ENCODE measurements at regions not wholly inside any gene's neighbourhood (a gene's known extent, or its start where the extent isn't known, plus 50 kb on each side); places are given as distances from the start of the nearest gene placed in this dataset.

DNA sequence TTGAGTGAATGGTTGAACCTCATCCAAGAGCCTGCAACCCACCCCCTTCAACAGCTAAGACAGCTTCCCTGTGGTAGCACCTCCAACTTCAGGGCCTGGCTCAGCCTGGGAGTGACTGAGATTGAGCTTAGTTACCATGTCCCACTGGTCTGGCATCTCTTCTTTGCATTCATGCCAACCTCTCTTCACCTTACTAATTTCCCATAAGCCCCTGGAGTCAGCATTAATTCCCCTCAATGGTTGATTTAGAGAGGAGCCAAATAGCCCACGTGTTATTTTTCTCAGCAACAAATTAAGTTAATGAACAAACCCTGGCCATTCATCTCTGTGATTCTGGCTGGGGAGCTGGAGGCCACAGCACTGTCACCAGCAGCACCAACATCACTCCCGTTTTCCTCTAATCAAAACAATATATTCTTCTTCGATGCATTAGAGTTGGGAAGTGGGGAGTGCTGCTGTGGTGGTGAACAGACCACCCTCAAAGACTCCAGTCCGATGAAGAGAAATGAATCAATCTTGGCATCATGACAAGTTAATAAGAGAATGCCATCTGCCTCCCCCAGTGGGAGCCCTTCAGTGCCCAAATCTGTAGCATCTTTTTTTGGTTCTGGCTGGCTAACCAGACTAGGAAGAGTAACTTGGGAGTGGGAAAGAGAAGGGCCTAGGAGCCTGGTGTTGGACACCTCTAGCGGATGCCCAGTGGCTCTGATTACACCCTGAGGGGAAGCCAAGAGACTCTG is 83.2 kb upstream of the ADRA1D start:
- H3K4ac ChIP-seq (replicated peaks; ENCODE audit: insufficient read length, low read depth, low read length): no peak overlapping the region
- POLR2A ChIA-PET (ENCODE audit: partially characterized antibody): no interaction called here
- no peak overlapping the region for H4K91ac ChIP-seq (replicated peaks; ENCODE audit: insufficient read length, low read length)
- no peaks in the 10 kb centered on the region for H3K4me1 ChIP-seq (replicated peaks in 1 of 4; ENCODE audit: control insufficient read depth in 3 of 4, insufficient read depth in 4 of 4, low read length in 3 of 4)
- H2AFZ ChIP-seq (ENCODE audit: low read length): no peak overlapping the region
- no peak overlapping the region for H3K23ac ChIP-seq (ENCODE audit: insufficient read length)
- WGBS, 2 experiments (ENCODE audit: extremely low coverage in 1 of 2, insufficient coverage in 1 of 2, insufficient read length in 1 of 2, insufficient replicate concordance in 2 of 2, low coverage in 1 of 2, low lambda C conversion rate in 2 of 2, missing lambda C conversion rate in 1 of 2): 78% methylated on average over 5 of the region's 5 CpGs; no CpG with 5 or more reads in 1 of the 2 experiments
- H2BK12ac ChIP-seq (ENCODE audit: low read depth, low read length): no peak overlapping the region
- DNase-seq (ENCODE audit: low read depth in 1 of 2, low spot score in 2 of 2) (no peak), FAIRE-seq (no peak)
- H3K27me3 ChIP-seq (replicated peaks in 1 of 4; ENCODE audit: control insufficient read depth in 3 of 4, extremely low read depth in 1 of 4, insufficient read depth in 3 of 4, low read length in 3 of 4): no peaks in the 10 kb centered on the region; a peak in 1 of 7 replicates
- no peaks in the 10 kb centered on the region for H4K20me1 ChIP-seq (replicated peaks in 1 of 2; ENCODE audit: control insufficient read depth in 1 of 2, insufficient read depth in 2 of 2, low read length in 2 of 2)
- no peaks in the 10 kb centered on the region for H3K79me2 ChIP-seq (ENCODE audit: control insufficient read depth in 1 of 2, insufficient read depth in 2 of 2, low read length in 2 of 2)
- no peak overlapping the region for H3K14ac ChIP-seq (ENCODE audit: insufficient read length)
- H3K36me3 ChIP-seq (ENCODE audit: control insufficient read depth in 2 of 4, insufficient read depth in 4 of 4, low read length in 3 of 4): no peaks in the 10 kb centered on the region
- H3K56ac ChIP-seq (replicated peaks; ENCODE audit: insufficient read length, low read depth, low read length): no peak overlapping the region
- CTCF ChIA-PET (ENCODE audit: partially characterized antibody): interaction anchor here (1.7 to 1.9 kb wide), 2 partner anchors 187 to 249 kb away, joined by 4 to 5 read pairs; no protein-coding TSS in a partner anchor
- H3K27ac ChIP-seq (ENCODE audit: low read depth, low read length): no peak overlapping the region
- H4K8ac ChIP-seq (ENCODE audit: extremely low read depth, insufficient read depth, low read length): no peak overlapping the region
- H2BK120ac ChIP-seq (replicated peaks; ENCODE audit: low read depth, low read length): no peak overlapping the region
- H3K4me3 ChIP-seq (ENCODE audit: extremely low read depth in 1 of 4, insufficient read depth in 2 of 4, low read depth in 3 of 4, low read length in 4 of 4): no peak overlapping the region
- H4K5ac ChIP-seq (ENCODE audit: insufficient read length, low read depth, low read length): no peak overlapping the region
- H2BK5ac ChIP-seq (ENCODE audit: low read depth, low read length): no peak overlapping the region
- 0 out of 2 replicates have a peak overlapping the region, but pooled peaks have one; percentile 65 for H2AK5ac ChIP-seq (ENCODE audit: low read depth, low read length)
- no peaks in the 10 kb centered on the region for H3K79me1 ChIP-seq (ENCODE audit: low read depth, low read length)
- H3K18ac ChIP-seq (ENCODE audit: extremely low read depth, low read length): no peak overlapping the region
- no peaks in the 10 kb centered on the region for H3K23me2 ChIP-seq (ENCODE audit: low read depth, low read length)
- H3K9me3 ChIP-seq (ENCODE audit: insufficient read depth in 2 of 2, low read depth in 1 of 2, low read length in 1 of 2): no peaks in the 10 kb centered on the region; a peak in 1 of 4 replicates
- H2BK15ac ChIP-seq (ENCODE audit: low read length): no peak overlapping the region
- no peak overlapping the region for H2BK20ac ChIP-seq (ENCODE audit: low read length)
- no peak overlapping the region for H3K4me2 ChIP-seq (ENCODE audit: insufficient read depth in 1 of 2, low read depth in 2 of 2, low read length in 2 of 2)
- no peak overlapping the region for H3K9ac ChIP-seq (replicated peaks in 1 of 4; ENCODE audit: extremely low read depth in 1 of 4, low read depth in 3 of 4, low read length in 3 of 4)
- TF ChIP-seq BRCA1 (IDR thresholded peaks at IDR 0.05; ENCODE audit: low read depth, low read length) (no peak), TEAD4 (IDR thresholded peaks at IDR 0.05; ENCODE audit: low read depth, low read length) (no peak), POLR2A (IDR thresholded peaks at IDR 0.05; ENCODE audit: control extremely low read depth in 1 of 2, low read depth in 2 of 2, low read length in 2 of 2) (no peak), SRF (IDR thresholded peaks at IDR 0.05; ENCODE audit: low read depth, low read length) (no peak), NRF1 (IDR thresholded peaks at IDR 0.05; ENCODE audit: low read depth, low read length) (no peak), CREB1 (IDR thresholded peaks at IDR 0.05) (no peak), CEBPB (IDR thresholded peaks at IDR 0.05; ENCODE audit: low read depth, low read length) (no peak), CHD2 (IDR thresholded peaks at IDR 0.05; ENCODE audit: low read length) (no peak), TAF1 (IDR thresholded peaks at IDR 0.05; ENCODE audit: low read depth, low read length) (no peak), RBBP5 (IDR thresholded peaks at IDR 0.05; ENCODE audit: borderline replicate concordance, low read depth, low read length) (no peak), SIRT6 (IDR thresholded peaks at IDR 0.05; ENCODE audit: low read length) (no peak)
- TF ChIP-seq, protein P1, sequence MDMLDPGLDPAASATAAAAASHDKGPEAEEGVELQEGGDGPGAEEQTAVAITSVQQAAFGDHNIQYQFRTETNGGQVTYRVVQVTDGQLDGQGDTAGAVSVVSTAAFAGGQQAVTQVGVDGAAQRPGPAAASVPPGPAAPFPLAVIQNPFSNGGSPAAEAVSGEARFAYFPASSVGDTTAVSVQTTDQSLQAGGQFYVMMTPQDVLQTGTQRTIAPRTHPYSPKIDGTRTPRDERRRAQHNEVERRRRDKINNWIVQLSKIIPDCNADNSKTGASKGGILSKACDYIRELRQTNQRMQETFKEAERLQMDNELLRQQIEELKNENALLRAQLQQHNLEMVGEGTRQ (IDR thresholded peaks at IDR 0.05; ENCODE audit: low read length): no peak
- TF ChIP-seq, protein P2, sequence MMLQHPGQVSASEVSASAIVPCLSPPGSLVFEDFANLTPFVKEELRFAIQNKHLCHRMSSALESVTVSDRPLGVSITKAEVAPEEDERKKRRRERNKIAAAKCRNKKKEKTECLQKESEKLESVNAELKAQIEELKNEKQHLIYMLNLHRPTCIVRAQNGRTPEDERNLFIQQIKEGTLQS (IDR thresholded peaks at IDR 0.05; ENCODE audit: insufficient read depth, low read depth, low read length): no peak

Measured in H1 (cell line).